Left lung (tissue), 4 donors: ENCODE measurements at regions not wholly inside any gene's neighbourhood (a gene's known extent, or its start where the extent isn't known, plus 50 kb on each side); places are given as distances from the start of the nearest gene placed in this dataset.

Experiments
- ATAC-seq: fragments of 200-7000 bp; cut with Tn5 transposase; one replicate; pipeline ENCODE4 v1.9.1; 2020; ENCODE audit warnings: moderate library complexity
- DNase-seq, 4 donors: peaks; one replicate each; pipeline ENCODE4 v3.0.0-alpha.2; 2013 to 2020
- H3K27ac ChIP-seq, 2 donors: fragments of 200-600 bp; sonication (generic) in 1 of 2; one replicate each; pipeline versions ENCODE4 v1.5.0 to v1.8.0; 2020 to 2021
- H3K27me3 ChIP-seq, 2 donors: fragments of 200-600 bp; sonication (generic) in 1 of 2; one replicate each; pipeline versions ENCODE4 v1.5.0 to v1.8.0; 2020 to 2021
- H3K36me3 ChIP-seq, 2 donors: fragments of 200-600 bp; sonication (generic) in 1 of 2; one replicate each; pipeline versions ENCODE4 v1.5.0 to v1.8.0; 2020 to 2021
- H3K4me1 ChIP-seq, 2 donors: fragments of 200-600 bp; one replicate each; pipeline ENCODE4 v1.8.0; 2021
- H3K4me3 ChIP-seq, 2 donors: fragments of 200-600 bp; sonication (generic) in 1 of 2; one replicate each; pipeline versions ENCODE4 v1.5.0 to v1.8.0; 2020 to 2021; ENCODE audit warnings: mild to moderate bottlenecking in 1 of 2
- H3K9me3 ChIP-seq, 2 donors: fragments of 200-600 bp; sonication (generic) in 1 of 2; one replicate each; pipeline versions ENCODE4 v1.5.0 to v1.8.0; 2020 to 2021
- CTCF ChIP-seq, 2 donors: fragments of 200-600 bp; sonication (generic) in 1 of 2; IDR thresholded peaks; one replicate each; pipeline versions ENCODE4 v1.5.0 to v1.8.0; 2021; ENCODE audit warnings: antibody characterized with exemption in 2 of 2
- intact Hi-C, 2 donors: fragments of 100-400 bp; cut with DNase I; formaldehyde crosslinking; loops; one replicate each; pipeline versions ENCODE4 v1.11.2 to v1.14.2; 2022
- donor health status: DM: no; HTN: yes; CAD: no.
- donor health status: DM: no; HTN: no; CAD: no.

GRCh38 chr5:81914696-81915095, 57.1 kb upstream of the ATG10 start:
- H3K36me3 ChIP-seq = no peaks in the 10 kb centered on the region
- no peak for TF ChIP-seq CTCF (IDR thresholded peaks at IDR 0.05)
- DNase-seq (no peak), ATAC-seq (no peak)
- no peaks in the 10 kb centered on the region for H3K4me1 ChIP-seq
- no peak overlapping the region for H3K27ac ChIP-seq
- H3K4me3 ChIP-seq = no peak overlapping the region
- H3K27me3 ChIP-seq = no peaks in the 10 kb centered on the region
- intact Hi-C loops = no loop called here
- no peaks in the 10 kb centered on the region for H3K9me3 ChIP-seq

- H3K9me3 ChIP-seq = no peaks in the 10 kb centered on the region
- intact Hi-C loops = no loop called here
- H3K27me3 ChIP-seq = no peaks in the 10 kb centered on the region
- no peak overlapping the region for H3K4me3 ChIP-seq
- no peak for TF ChIP-seq CTCF (IDR thresholded peaks at IDR 0.05)
- DNase-seq = no peak
- H3K4me1 ChIP-seq = no peaks in the 10 kb centered on the region
- H3K27ac ChIP-seq = no peak overlapping the region
- no peaks in the 10 kb centered on the region for H3K36me3 ChIP-seq
- ATAC-seq = no peak
These were observed 58.9 kb upstream of the ATG10 start for GRCh38 chr5:81912933-81913332.

GRCh38 chr5:81909677-81910076, 62.1 kb upstream of the ATG10 start:
- no peak overlapping the region for H3K4me3 ChIP-seq
- H3K9me3 ChIP-seq = no peaks in the 10 kb centered on the region
- intact Hi-C loops = no loop called here
- H3K27ac ChIP-seq = no peak overlapping the region
- DNase-seq (no peak), ATAC-seq (no peak)
- no peaks in the 10 kb centered on the region for H3K36me3 ChIP-seq
- H3K4me1 ChIP-seq = no peaks in the 10 kb centered on the region
- TF ChIP-seq CTCF (IDR thresholded peaks at IDR 0.05) = no peak
- H3K27me3 ChIP-seq = no peaks in the 10 kb centered on the region

- no peaks in the 10 kb centered on the region for H3K36me3 ChIP-seq
- H3K4me3 ChIP-seq = no peak overlapping the region
- TF ChIP-seq CTCF (IDR thresholded peaks at IDR 0.05) = no peak
- no peaks in the 10 kb centered on the region for H3K27me3 ChIP-seq
- no peak for ATAC-seq
- no peaks in the 10 kb centered on the region for H3K9me3 ChIP-seq
- DNase-seq = no peak
- no peak overlapping the region for H3K27ac ChIP-seq
- intact Hi-C loops = no loop called here
- H3K4me1 ChIP-seq = no peaks in the 10 kb centered on the region
These were observed 63.1 kb upstream of the ATG10 start for GRCh38 chr5:81908771-81909170.

GRCh38 chr5:81908044-81908443, 63.8 kb upstream of the ATG10 start:
- H3K4me1 ChIP-seq = no peaks in the 10 kb centered on the region
- ATAC-seq (no peak), DNase-seq (no peak)
- intact Hi-C loops = no loop called here
- H3K27me3 ChIP-seq = no peaks in the 10 kb centered on the region
- TF ChIP-seq CTCF (IDR thresholded peaks at IDR 0.05) = no peak
- no peak overlapping the region for H3K27ac ChIP-seq
- no peaks in the 10 kb centered on the region for H3K36me3 ChIP-seq
- H3K4me3 ChIP-seq = no peak overlapping the region
- no peaks in the 10 kb centered on the region for H3K9me3 ChIP-seq
